Left ventricle myocardium inferior (tissue), 1 donor: ENCODE measurements at regions not wholly inside any gene's neighbourhood (a gene's known extent, or its start where the extent isn't known, plus 50 kb on each side); places are given as distances from the start of the nearest gene placed in this dataset.

Source experiments
- DNase-seq: peaks from one replicate; pipeline ENCODE4 v3.0.0-alpha.2; 2020
- H3K27ac ChIP-seq: fragments of 200-600 bp; replicated peaks from 2 replicates; pipeline ENCODE4 v1.8.0; 2021
- H3K27me3 ChIP-seq: fragments of 200-600 bp; 2 replicates; pipeline ENCODE4 v1.8.0; 2021; ENCODE audit warnings: low read depth
- H3K36me3 ChIP-seq: fragments of 200-600 bp; 2 replicates; pipeline ENCODE4 v1.8.0; 2021
- H3K4me1 ChIP-seq: fragments of 200-600 bp; 2 replicates; pipeline ENCODE4 v1.8.0; 2021
- H3K4me3 ChIP-seq: fragments of 200-600 bp; 2 replicates; pipeline ENCODE4 v1.8.0; 2021; ENCODE audit warnings: mild to moderate bottlenecking, moderate library complexity
- H3K9me3 ChIP-seq: fragments of 200-600 bp; replicated peaks from 2 replicates; pipeline ENCODE4 v1.8.0; 2021
- intact Hi-C: fragments of 100-400 bp; cut with micrococcal nuclease; formaldehyde crosslinking; loops from one replicate; pipeline ENCODE4 v1.11.0; 2022
- TF ChIP-seq, protein P1 (sequence below): fragments of 200-600 bp; IDR thresholded peaks from 2 replicates; pipeline ENCODE4 v1.8.0; 2021; ENCODE audit warnings: antibody characterized with exemption, mild to moderate bottlenecking, borderline replicate concordance
- donor health status: DM: no; HTN: yes; CAD: no; lungs with severe emphysema.

DNA sequence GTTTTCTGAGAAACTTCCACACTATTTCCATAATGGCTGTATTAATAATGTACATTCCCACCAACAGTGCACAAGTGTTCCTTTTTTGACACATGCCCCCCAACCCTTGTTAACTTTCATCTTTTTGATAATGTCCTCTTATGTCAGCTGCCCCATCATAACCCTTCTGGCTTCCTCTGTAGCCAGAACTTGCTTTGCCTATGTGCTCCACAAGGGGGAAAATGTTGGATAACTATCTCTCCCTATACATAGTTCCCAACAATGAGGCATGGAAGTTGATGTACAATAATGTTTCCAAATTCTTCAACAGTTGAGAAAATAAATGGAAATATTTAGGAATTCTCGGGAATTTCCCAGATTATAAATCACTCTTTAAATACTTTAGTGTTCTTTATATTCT is 142.9 kb downstream of the ASB9 start:
- DNase-seq = no peak
- Histone ChIP-seq H3K36me3 (no peaks in the 10 kb centered on the region), H3K4me3 (no peak overlapping the region), H3K27me3 (no peaks in the 10 kb centered on the region), H3K4me1 (no peaks in the 10 kb centered on the region), H3K9me3 (no peaks in the 10 kb centered on the region), H3K27ac (no peak overlapping the region)
- intact Hi-C loops = no loop called here
- TF ChIP-seq, protein P1, sequence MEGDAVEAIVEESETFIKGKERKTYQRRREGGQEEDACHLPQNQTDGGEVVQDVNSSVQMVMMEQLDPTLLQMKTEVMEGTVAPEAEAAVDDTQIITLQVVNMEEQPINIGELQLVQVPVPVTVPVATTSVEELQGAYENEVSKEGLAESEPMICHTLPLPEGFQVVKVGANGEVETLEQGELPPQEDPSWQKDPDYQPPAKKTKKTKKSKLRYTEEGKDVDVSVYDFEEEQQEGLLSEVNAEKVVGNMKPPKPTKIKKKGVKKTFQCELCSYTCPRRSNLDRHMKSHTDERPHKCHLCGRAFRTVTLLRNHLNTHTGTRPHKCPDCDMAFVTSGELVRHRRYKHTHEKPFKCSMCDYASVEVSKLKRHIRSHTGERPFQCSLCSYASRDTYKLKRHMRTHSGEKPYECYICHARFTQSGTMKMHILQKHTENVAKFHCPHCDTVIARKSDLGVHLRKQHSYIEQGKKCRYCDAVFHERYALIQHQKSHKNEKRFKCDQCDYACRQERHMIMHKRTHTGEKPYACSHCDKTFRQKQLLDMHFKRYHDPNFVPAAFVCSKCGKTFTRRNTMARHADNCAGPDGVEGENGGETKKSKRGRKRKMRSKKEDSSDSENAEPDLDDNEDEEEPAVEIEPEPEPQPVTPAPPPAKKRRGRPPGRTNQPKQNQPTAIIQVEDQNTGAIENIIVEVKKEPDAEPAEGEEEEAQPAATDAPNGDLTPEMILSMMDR = no peak

DNA sequence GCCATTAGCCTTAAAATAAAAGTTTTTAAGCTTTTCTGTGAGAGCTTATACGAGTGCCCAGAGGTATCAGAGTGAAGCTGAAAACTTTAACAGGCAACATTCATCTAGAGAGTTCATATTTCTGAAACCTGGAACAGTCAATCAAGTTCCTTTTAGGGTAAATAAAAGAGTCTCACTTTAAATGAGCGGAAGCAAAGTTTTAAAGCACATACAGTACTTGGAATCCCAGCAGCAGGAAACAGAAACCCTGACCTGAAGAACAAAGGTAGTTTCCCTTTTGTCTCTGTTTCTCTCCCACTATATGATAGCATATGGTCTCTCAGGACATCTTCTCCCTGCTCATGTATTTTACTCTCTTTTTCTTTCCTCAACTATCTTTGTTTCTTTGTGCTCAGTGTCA is 153.0 kb downstream of the ASB9 start:
- no peak for DNase-seq
- TF ChIP-seq, protein P1 = no peak
- intact Hi-C loops = no loop called here
- no peaks in the 10 kb centered on the region for H3K9me3 ChIP-seq
- H3K36me3 ChIP-seq = no peaks in the 10 kb centered on the region
- no peak overlapping the region for H3K4me3 ChIP-seq
- no peaks in the 10 kb centered on the region for H3K4me1 ChIP-seq
- H3K27me3 ChIP-seq = no peaks in the 10 kb centered on the region
- H3K27ac ChIP-seq = no peak overlapping the region

DNA sequence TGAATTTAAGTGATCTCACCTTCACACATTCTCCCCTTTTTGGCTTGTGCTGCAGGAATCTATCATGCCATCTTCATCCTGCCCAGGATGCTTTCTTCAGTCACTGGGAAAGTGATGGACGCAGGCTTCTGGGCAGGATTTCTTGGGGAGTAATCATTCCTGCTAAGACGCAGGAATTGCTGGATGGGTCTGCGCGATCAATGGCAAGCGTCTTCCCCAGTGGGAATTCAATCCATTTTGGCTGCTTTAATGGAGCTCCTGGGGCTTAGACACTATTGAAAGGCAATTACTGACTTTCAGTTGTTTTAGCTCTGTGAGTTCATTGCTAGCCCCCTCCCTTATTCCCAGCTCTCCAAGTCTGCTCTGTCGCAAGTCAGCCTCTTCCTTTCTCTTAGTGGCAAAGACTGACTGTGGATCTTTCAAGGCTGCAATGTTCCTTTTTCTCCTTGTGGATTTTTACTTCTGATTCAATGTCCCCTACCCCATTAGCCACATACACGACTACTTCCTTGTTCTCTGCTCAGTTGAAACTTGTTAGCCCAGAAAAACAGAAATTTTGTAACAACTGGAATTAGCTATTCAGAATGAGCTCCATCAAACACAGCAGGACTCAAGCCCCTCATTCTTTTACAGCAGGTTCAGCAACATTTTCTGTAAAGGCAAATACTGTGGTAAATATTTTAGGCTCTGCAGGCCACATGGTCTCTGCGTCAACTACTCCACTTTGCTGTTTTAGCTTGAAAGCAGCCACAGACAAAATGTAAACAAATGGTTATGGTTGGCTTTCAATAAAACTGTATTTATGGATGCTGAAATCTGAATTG is 154.9 kb downstream of the ASB9 start:
- DNase-seq = no peak
- intact Hi-C loops = no loop called here
- TF ChIP-seq, protein P1 = no peak
- H3K27me3 ChIP-seq = no peaks in the 10 kb centered on the region
- H3K9me3 ChIP-seq = no peaks in the 10 kb centered on the region
- no peak overlapping the region for H3K27ac ChIP-seq
- no peaks in the 10 kb centered on the region for H3K36me3 ChIP-seq
- no peak overlapping the region for H3K4me3 ChIP-seq
- no peaks in the 10 kb centered on the region for H3K4me1 ChIP-seq

DNA sequence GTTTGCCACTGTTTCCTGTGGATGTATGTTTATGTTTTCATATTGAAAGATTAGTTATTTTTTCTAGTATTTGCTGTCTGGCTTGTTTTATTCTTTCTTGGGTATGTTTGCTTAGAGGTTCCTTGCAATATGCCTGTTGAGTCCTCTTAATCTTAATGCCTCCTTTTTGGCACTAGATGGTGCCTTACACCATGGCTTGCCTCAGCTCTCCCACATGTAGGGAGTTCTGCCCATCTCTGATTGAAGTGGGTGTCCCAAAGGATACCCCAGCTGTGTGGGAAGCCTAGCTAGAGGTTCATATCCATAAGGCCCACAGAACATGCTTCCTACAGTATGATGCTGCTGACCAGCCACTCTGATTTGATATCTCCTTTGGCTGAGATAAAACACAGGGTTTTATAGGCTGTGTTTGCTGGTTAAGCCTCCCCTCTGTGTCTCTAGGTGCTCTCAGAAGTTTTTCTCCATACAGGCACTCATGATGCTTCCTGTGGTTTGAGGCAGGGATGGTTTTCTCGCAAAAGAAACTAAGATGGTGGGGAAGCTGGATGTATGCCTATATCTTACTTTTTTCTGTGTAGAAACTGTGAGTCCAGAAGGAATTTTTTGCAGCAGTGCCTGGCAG is 162.4 kb downstream of the ASB9 start:
- intact Hi-C loops = no loop called here
- Histone ChIP-seq H3K36me3 (no peaks in the 10 kb centered on the region), H3K27me3 (no peaks in the 10 kb centered on the region), H3K27ac (no peak overlapping the region), H3K4me1 (no peaks in the 10 kb centered on the region), H3K9me3 (peaks cover 12% of the 10 kb centered on the region), H3K4me3 (no peak overlapping the region)
- DNase-seq = no peak
- TF ChIP-seq, protein P1 = no peak

DNA sequence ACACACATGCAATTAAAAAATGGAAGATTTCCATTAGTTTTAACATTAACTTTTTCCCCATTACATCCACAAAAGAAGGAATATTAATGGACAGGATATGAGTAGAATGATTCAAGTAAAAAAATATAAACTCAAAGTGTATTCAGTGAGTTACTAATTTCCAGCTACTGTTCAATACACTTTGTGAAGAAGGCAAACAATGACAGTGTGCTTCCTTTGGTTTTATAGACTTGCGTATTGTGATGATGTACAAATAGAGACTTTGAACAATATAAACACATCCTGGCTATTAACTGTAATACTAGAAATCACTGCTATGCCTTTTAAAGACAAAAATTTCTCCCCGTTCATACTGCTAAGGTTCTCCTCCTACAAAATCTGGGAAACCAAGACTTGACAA is 171.4 kb downstream of the ASB9 start:
- H3K4me1 ChIP-seq = no peaks in the 10 kb centered on the region
- H3K36me3 ChIP-seq = no peaks in the 10 kb centered on the region
- TF ChIP-seq, protein P1 = no peak
- H3K9me3 ChIP-seq = no peaks in the 10 kb centered on the region
- no peaks in the 10 kb centered on the region for H3K27me3 ChIP-seq
- H3K4me3 ChIP-seq = no peak overlapping the region
- intact Hi-C loops = no loop called here
- no peak for DNase-seq
- H3K27ac ChIP-seq = no peak overlapping the region
